CD14-positive monocyte (primary cell): ENCODE measurements at regions not wholly inside any gene's neighbourhood (a gene's known extent, or its start where the extent isn't known, plus 50 kb on each side); places are given as distances from the start of the nearest gene placed in this dataset. TPM values are rescaled to one million over a fixed set of nuclear protein-coding genes. Genes with fewer than 3 reads are reported as not detected.

Source experiments
- DNase-seq, 3 donors: peaks; one replicate each; pipeline ENCODE4 v3.0.0-alpha.2; 2011 to 2022
- H2AFZ ChIP-seq: 2 replicates; pipeline ENCODE4 v1.6.0; 2012; ENCODE audit warnings: mild to moderate bottlenecking, low read depth, low read length, inconsistent platforms; ENCODE audit not compliant: insufficient read depth, poor library complexity, severe bottlenecking
- H3K27ac ChIP-seq, 2 donors: 1 replicate in 1 of 2; 2 replicates in 1 of 2; pipeline ENCODE4 v1.5.1; 2012 to 2013; ENCODE audit warnings: low read length in 2 of 2, control low read depth in 1 of 2, inconsistent platforms in 1 of 2, low read depth in 1 of 2, mild to moderate bottlenecking in 1 of 2
- H3K27me3 ChIP-seq, 2 donors: one replicate each; pipeline versions ENCODE4 v1.6.0 to v1.6.1; 2011 to 2013; ENCODE audit warnings: low read length in 2 of 2; ENCODE audit not compliant: control insufficient read depth in 2 of 2, insufficient read depth in 2 of 2
- H3K36me3 ChIP-seq, 2 donors: replicated peaks in 1 of 2; 1 replicate in 1 of 2; 2 replicates in 1 of 2; pipeline versions ENCODE4 v1.5.1 to v1.6.1; 2012 to 2013; ENCODE audit warnings: low read length in 2 of 2, control low read depth in 1 of 2, inconsistent platforms in 1 of 2, mild to moderate bottlenecking in 1 of 2; ENCODE audit not compliant: insufficient read depth in 2 of 2, control insufficient read depth in 1 of 2
- H3K4me1 ChIP-seq, 2 donors: 1 replicate in 1 of 2; 2 replicates in 1 of 2; pipeline versions ENCODE4 v1.5.1 to v1.6.1; 2012 to 2013; ENCODE audit warnings: low read length in 2 of 2, control low read depth in 1 of 2, inconsistent platforms in 1 of 2, mild to moderate bottlenecking in 1 of 2, moderate library complexity in 1 of 2; ENCODE audit not compliant: insufficient read depth in 2 of 2, control insufficient read depth in 1 of 2
- H3K4me2 ChIP-seq: replicated peaks from 2 replicates; pipeline ENCODE3; 2012; ENCODE audit warnings: low read length, moderate library complexity, mild to moderate bottlenecking; ENCODE audit not compliant: poor library complexity, severe bottlenecking; ENCODE audit errors: extremely low read depth
- H3K4me3 ChIP-seq, 3 experiments: fragments of 200-600 bp in 1 of 3; sonication (generic) in 1 of 3; replicated peaks in 1 of 3; 1 replicate in 2 of 3; 2 replicates in 1 of 3; pipeline ENCODE4 v1.5.1; 2011 to 2013; ENCODE audit warnings: low read length in 3 of 3, mild to moderate bottlenecking in 3 of 3, control low read depth in 2 of 3, low read depth in 2 of 3, inconsistent platforms in 1 of 3, moderate library complexity in 1 of 3
- H3K79me2 ChIP-seq: 2 replicates; pipeline ENCODE4 v1.6.0; 2012; ENCODE audit warnings: mild to moderate bottlenecking, control low read depth, inconsistent platforms, low read length, moderate library complexity; ENCODE audit not compliant: insufficient read depth
- H3K9ac ChIP-seq: 2 replicates; pipeline ENCODE4 v1.6.0; 2017; ENCODE audit warnings: low read length, mild to moderate bottlenecking; ENCODE audit not compliant: insufficient read depth, poor library complexity, severe bottlenecking
- H3K9me3 ChIP-seq, 2 donors: replicated peaks in 1 of 2; 1 replicate in 1 of 2; 2 replicates in 1 of 2; pipeline versions ENCODE4 v1.5.1 to v1.6.1; 2012 to 2013; ENCODE audit warnings: low read length in 2 of 2, control low read depth in 1 of 2; ENCODE audit not compliant: control insufficient read depth in 1 of 2, insufficient read depth in 1 of 2
- H4K20me1 ChIP-seq: 2 replicates; pipeline ENCODE4 v1.6.0; 2012; ENCODE audit warnings: mild to moderate bottlenecking, low read length, control low read depth, moderate library complexity; ENCODE audit not compliant: insufficient read depth
- H3K27ac Mint-ChIP-seq, 7 donors: one replicate each; pipeline ENCODE4 v1.8.0; 2020; ENCODE audit warnings: mild to moderate bottlenecking in 7 of 7, mixed read lengths in 7 of 7, moderate library complexity in 6 of 7, inconsistent platforms in 2 of 7
- H3K27me3 Mint-ChIP-seq, 3 donors: one replicate each; pipeline ENCODE4 v1.8.0; 2021 to 2022; ENCODE audit warnings: low read depth in 3 of 3, mild to moderate bottlenecking in 3 of 3, mixed read lengths in 3 of 3, moderate library complexity in 3 of 3, inconsistent platforms in 1 of 3
- H3K36me3 Mint-ChIP-seq, 2 donors: one replicate each; pipeline ENCODE4 v1.8.0; 2020; ENCODE audit warnings: mixed read lengths in 2 of 2, inconsistent platforms in 1 of 2, mild to moderate bottlenecking in 1 of 2
- H3K4me1 Mint-ChIP-seq: one replicate; pipeline ENCODE4 v1.8.0; 2020; ENCODE audit warnings: mild to moderate bottlenecking, mixed read lengths
- H3K4me3 Mint-ChIP-seq, 2 donors: one replicate each; pipeline ENCODE4 v1.8.0; 2020; ENCODE audit warnings: mild to moderate bottlenecking in 2 of 2, mixed read lengths in 2 of 2, moderate library complexity in 1 of 2
- H3K9me3 Mint-ChIP-seq, 7 donors: one replicate each; pipeline ENCODE4 v1.8.0; 2020 to 2022; ENCODE audit warnings: mixed read lengths in 7 of 7, mild to moderate bottlenecking in 6 of 7, moderate library complexity in 6 of 7, inconsistent platforms in 2 of 7
- CTCF ChIP-seq: fragments of 200-600 bp; IDR thresholded peaks from one replicate; pipeline ENCODE4 v1.8.0; 2022; ENCODE audit warnings: antibody characterized with exemption, mild to moderate bottlenecking
- WGBS: methylation state at CpG from one replicate; pipeline ENCODE4 v1.1.5; 2013; ENCODE audit warnings: missing lambda C conversion rate; ENCODE audit not compliant: insufficient coverage; 5-methylcytosine and 5-hydroxymethylcytosine counted together
- intact Hi-C, 2 donors: fragments of 100-400 bp; cut with micrococcal nuclease; formaldehyde crosslinking; loops; one replicate each; pipeline versions ENCODE4 v1.15.0 to v1.15.1; 2023
- small RNA-seq: library from RNA; depleted of rRNA; stranded (forward); fragments of <200 nt; gene quantifications from one replicate; pipeline ENCODE3, GENCODE V24; 2012; ENCODE audit warnings: low read depth; ENCODE audit not compliant: insufficient read length

DNA sequence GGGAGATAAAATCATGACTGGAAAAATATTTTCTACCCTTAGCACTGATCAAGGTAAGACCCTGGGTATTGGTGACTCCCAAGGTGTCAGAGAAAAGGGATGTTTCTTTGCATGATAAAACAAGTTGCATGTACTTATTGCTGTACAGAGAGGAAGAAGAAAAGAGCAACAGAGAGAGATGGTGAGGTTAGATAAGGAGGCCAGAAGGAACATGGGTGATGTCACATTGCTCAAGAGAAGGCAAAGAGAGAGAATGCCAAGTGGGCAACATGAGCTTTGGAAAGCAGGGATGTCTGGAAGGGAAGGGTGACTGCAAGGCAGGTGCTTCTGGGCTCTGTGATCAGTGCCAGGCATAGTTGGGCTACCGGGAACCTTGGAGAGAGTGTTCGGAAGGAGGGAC is 65.1 kb upstream of the ADARB2 start:
- Mint-ChIP-seq H3K4me1 (no peaks in the 10 kb centered on the region), H3K36me3 (no peaks in the 10 kb centered on the region), H3K4me3 (no peak overlapping the region), H3K9me3 (peaks cover 2 to 17% (median 10%) of the 10 kb centered on the region in 7 donors), H3K27me3 (peaks cover 0 to 1% (median 0%) of the 10 kb centered on the region in 3 donors), H3K27ac (no peak overlapping the region)
- Histone ChIP-seq H3K27me3 (no peaks in the 10 kb centered on the region), H2AFZ (no peak overlapping the region), H4K20me1 (no peaks in the 10 kb centered on the region), H3K4me1 (no peaks in the 10 kb centered on the region), H3K9ac (no peak overlapping the region), H3K27ac (no peak overlapping the region), H3K4me2 (no peak overlapping the region), H3K79me2 (no peaks in the 10 kb centered on the region), H3K4me3 (no peak overlapping the region), H3K36me3 (no peaks in the 10 kb centered on the region), H3K9me3 (peaks cover 6 to 17% of the 10 kb centered on the region in 2 donors)
- intact Hi-C loops = no loop called here
- DNase-seq = no peak
- 91% methylated on average over 2 of the region's 2 CpGs for WGBS
- TF ChIP-seq CTCF = no peak

DNA sequence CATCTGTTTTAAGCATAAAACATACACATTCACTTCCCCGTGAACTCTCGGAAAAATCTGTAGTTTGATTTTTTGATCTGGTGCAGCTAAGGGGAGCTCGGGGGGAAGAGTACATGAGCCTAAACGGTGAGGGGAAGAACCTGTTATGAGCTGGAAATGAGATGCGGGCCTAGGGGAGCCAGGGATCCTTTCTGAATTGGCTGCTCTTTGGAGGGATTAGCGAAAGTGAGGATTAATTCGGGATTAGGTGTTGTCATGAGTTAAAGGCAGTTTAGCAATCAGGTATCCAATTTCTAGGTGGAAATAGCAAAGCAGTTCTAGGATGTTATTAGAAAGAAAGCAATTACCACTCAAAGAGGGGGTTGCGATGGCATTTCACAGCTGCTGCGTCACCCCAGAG is 51.1 kb upstream of the ADARB2 start:
- Mint-ChIP-seq H3K9me3 (peaks cover 0 to 8% (median 1%) of the 10 kb centered on the region in 7 donors), H3K27ac (no peak overlapping the region), H3K27me3 (peaks cover 0 to 2% (median 0%) of the 10 kb centered on the region in 3 donors), H3K4me3 (no peak overlapping the region), H3K36me3 (no peaks in the 10 kb centered on the region), H3K4me1 (no peaks in the 10 kb centered on the region)
- WGBS = 80% methylated on average over 4 of the region's 9 CpGs
- no peaks in the 10 kb centered on the region for H3K4me1 ChIP-seq
- H3K27ac ChIP-seq = no peak overlapping the region
- H3K4me2 ChIP-seq = no peak overlapping the region
- H2AFZ ChIP-seq = no peak overlapping the region
- intact Hi-C loops = no loop called here
- no peaks in the 10 kb centered on the region for H3K27me3 ChIP-seq
- H4K20me1 ChIP-seq = no peaks in the 10 kb centered on the region
- DNase-seq = no peak
- no peak for TF ChIP-seq CTCF
- no peaks in the 10 kb centered on the region for H3K36me3 ChIP-seq
- H3K4me3 ChIP-seq = no peak overlapping the region
- H3K79me2 ChIP-seq = no peaks in the 10 kb centered on the region
- H3K9me3 ChIP-seq = no peaks in the 10 kb centered on the region
- no peak overlapping the region for H3K9ac ChIP-seq

Small RNA genes in the stretch of these regions (small RNA-seq; reads per million reads assigned to genes)
- not detected for gene MIR6072
- not detected for gene RNU6-576P
- not detected for gene RNU6-889P
